Caco-2 (cell line): ENCODE measurements at regions not wholly inside any gene's neighbourhood (a gene's known extent, or its start where the extent isn't known, plus 50 kb on each side); places are given as distances from the start of the nearest gene placed in this dataset.
A peak's percentile ranks its signal among the peaks of the same experiment; 100 is the strongest.

ENCODE experiments used
- BruUV-seq: library from RNA; stranded (reverse); fragments of 400-500 nt; replicated peaks from 2 replicates; lab custom pipeline; 2021; lab: Mats Ljungman, UMichigan
- CTCF ChIA-PET: fragments of 300-600 bp; sonication (Branson Sonifier 250); formaldehyde crosslinking; loops from one replicate; lab custom pipeline; 2022; ENCODE audit warnings: antibody characterized with exemption; lab: Charles Lee
- POLR2A ChIA-PET: fragments of 300-600 bp; sonication (Branson Sonifier 250); formaldehyde crosslinking; loops from one replicate; lab custom pipeline; 2022; ENCODE audit warnings: antibody characterized with exemption; lab: Charles Lee
- DNase-seq, 2 experiments: peaks; one replicate each; pipeline versions ENCODE4 v3.0.0 to v3.0.0-alpha.2; 2020 to 2022
- H3K27me3 ChIP-seq: replicated peaks from 2 replicates; pipeline ENCODE4 v1.6.0; 2011; ENCODE audit warnings: low read length; ENCODE audit not compliant: control insufficient read depth, insufficient read depth
- H3K36me3 ChIP-seq: 2 replicates; pipeline ENCODE4 v1.5.1; 2011; ENCODE audit warnings: low read length; ENCODE audit not compliant: control insufficient read depth, insufficient read depth
- H3K4me1 ChIP-seq: fragments of 250-450 bp; sonication (Bioruptor Pico); 2 replicates; pipeline ENCODE4 v1.5.1; 2020; ENCODE audit warnings: mild to moderate bottlenecking
- H3K4me3 ChIP-seq: 2 replicates; pipeline ENCODE4 v1.5.1; 2011; ENCODE audit warnings: low read depth, mild to moderate bottlenecking, control low read depth, low read length
- H3K9me3 ChIP-seq: fragments of 250-450 bp; sonication (Bioruptor Pico); 2 replicates; pipeline ENCODE4 v1.5.1; 2020; ENCODE audit warnings: mild to moderate bottlenecking, moderate library complexity
- H3K27ac Mint-ChIP-seq: one replicate; pipeline ENCODE4 v1.8.0; 2022; ENCODE audit warnings: mixed read lengths; ENCODE audit not compliant: unreplicated experiment
- H3K27me3 Mint-ChIP-seq: one replicate; pipeline ENCODE4 v1.8.0; 2022; ENCODE audit warnings: mixed read lengths; ENCODE audit not compliant: insufficient read depth, unreplicated experiment
- H3K36me3 Mint-ChIP-seq: one replicate; pipeline ENCODE4 v1.8.0; 2022; ENCODE audit warnings: mild to moderate bottlenecking, mixed read lengths; ENCODE audit not compliant: insufficient read depth, unreplicated experiment
- H3K4me1 Mint-ChIP-seq: one replicate; pipeline ENCODE4 v1.8.0; 2022; ENCODE audit warnings: low read depth, mixed read lengths; ENCODE audit not compliant: unreplicated experiment
- H3K4me3 Mint-ChIP-seq: one replicate; pipeline ENCODE4 v1.8.0; 2022; ENCODE audit warnings: mild to moderate bottlenecking, moderate library complexity, mixed read lengths; ENCODE audit not compliant: unreplicated experiment
- H3K9me3 Mint-ChIP-seq: one replicate; pipeline ENCODE4 v1.8.0; 2022; ENCODE audit warnings: mixed read lengths; ENCODE audit not compliant: unreplicated experiment
- intact Hi-C: fragments of 100-400 bp; cut with micrococcal nuclease; formaldehyde crosslinking; loops from one replicate; pipeline ENCODE4 v1.10.0; 2022; ENCODE audit not compliant: unreplicated experiment
- TF ChIP-seq, protein P1 (sequence below), 2 experiments: fragments of 200-600 bp in 1 of 2; IDR thresholded peaks; 1 replicate in 1 of 2; 2 replicates in 1 of 2; pipeline versions ENCODE4 v1.5.1 to v1.8.0; 2011 to 2022; ENCODE audit warnings: antibody characterized with exemption in 1 of 2, control low read depth in 1 of 2, inconsistent platforms in 1 of 2, low read depth in 1 of 2, low read length in 1 of 2, mild to moderate bottlenecking in 1 of 2, moderate library complexity in 1 of 2; ENCODE audit not compliant: insufficient read depth in 1 of 2, severe bottlenecking in 1 of 2, unreplicated experiment in 1 of 2

- Mint-ChIP-seq H3K4me1 (no peaks in the 10 kb centered on the region), H3K27me3 (no peaks in the 10 kb centered on the region), H3K9me3 (peaks cover 9% of the 10 kb centered on the region), H3K4me3 (no peak overlapping the region), H3K36me3 (no peaks in the 10 kb centered on the region), H3K27ac (no peak overlapping the region)
- Histone ChIP-seq H3K4me3 (no peak overlapping the region), H3K4me1 (no peaks in the 10 kb centered on the region), H3K27me3 (no peaks in the 10 kb centered on the region), H3K9me3 (no peaks in the 10 kb centered on the region), H3K36me3 (no peaks in the 10 kb centered on the region)
- POLR2A ChIA-PET = no interaction called here
- CTCF ChIA-PET = no interaction called here
- TF ChIP-seq, protein P1, sequence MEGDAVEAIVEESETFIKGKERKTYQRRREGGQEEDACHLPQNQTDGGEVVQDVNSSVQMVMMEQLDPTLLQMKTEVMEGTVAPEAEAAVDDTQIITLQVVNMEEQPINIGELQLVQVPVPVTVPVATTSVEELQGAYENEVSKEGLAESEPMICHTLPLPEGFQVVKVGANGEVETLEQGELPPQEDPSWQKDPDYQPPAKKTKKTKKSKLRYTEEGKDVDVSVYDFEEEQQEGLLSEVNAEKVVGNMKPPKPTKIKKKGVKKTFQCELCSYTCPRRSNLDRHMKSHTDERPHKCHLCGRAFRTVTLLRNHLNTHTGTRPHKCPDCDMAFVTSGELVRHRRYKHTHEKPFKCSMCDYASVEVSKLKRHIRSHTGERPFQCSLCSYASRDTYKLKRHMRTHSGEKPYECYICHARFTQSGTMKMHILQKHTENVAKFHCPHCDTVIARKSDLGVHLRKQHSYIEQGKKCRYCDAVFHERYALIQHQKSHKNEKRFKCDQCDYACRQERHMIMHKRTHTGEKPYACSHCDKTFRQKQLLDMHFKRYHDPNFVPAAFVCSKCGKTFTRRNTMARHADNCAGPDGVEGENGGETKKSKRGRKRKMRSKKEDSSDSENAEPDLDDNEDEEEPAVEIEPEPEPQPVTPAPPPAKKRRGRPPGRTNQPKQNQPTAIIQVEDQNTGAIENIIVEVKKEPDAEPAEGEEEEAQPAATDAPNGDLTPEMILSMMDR (IDR thresholded peaks at IDR 0.05; ENCODE audit: insufficient read depth in 1 of 2, low read depth in 1 of 2, low read length in 1 of 2, severe bottlenecking in 1 of 2, unreplicated experiment in 1 of 2) = no peak
- no TSS peak for BruUV-seq
- intact Hi-C loops = no loop called here
- peak in 1 of 2 experiments; percentile 24 for DNase-seq
Observed at GRCh38 chr6:170102582-170103481, 188.0 kb downstream of the DLL1 start.

DNA sequence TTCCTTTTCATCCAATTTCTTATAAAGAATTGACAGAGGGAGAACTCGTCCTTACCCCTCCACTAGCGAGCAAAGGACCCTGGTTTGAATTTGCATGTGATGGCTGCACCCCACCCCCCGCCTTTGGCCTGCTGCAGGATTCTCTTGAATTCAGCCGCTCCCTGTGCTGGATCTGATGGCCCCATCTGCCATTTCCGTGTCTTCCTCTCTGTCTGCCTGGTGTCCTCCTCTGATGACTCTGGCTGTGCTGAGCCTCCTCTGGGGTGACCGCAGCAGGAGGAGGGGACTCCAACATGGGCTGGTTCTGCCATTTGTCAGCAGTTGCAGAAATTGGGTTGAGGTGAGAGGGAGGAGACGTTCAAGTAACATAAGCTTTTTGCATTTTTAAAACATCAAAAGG is 188.8 kb downstream of the DLL1 start:
- TF ChIP-seq, protein P1 (IDR thresholded peaks at IDR 0.05; ENCODE audit: insufficient read depth in 1 of 2, low read depth in 1 of 2, low read length in 1 of 2, severe bottlenecking in 1 of 2, unreplicated experiment in 1 of 2) = no peak
- Histone ChIP-seq H3K36me3 (no peaks in the 10 kb centered on the region), H3K9me3 (no peaks in the 10 kb centered on the region), H3K4me1 (no peaks in the 10 kb centered on the region), H3K27me3 (no peaks in the 10 kb centered on the region), H3K4me3 (no peak overlapping the region)
- POLR2A ChIA-PET = no interaction called here
- Mint-ChIP-seq H3K27ac (no peak overlapping the region), H3K36me3 (no peaks in the 10 kb centered on the region), H3K9me3 (peaks cover 9% of the 10 kb centered on the region), H3K27me3 (no peaks in the 10 kb centered on the region), H3K4me1 (no peaks in the 10 kb centered on the region), H3K4me3 (no peak overlapping the region)
- no peak for DNase-seq
- CTCF ChIA-PET = no interaction called here
- BruUV-seq = no TSS peak
- intact Hi-C loops = no loop called here

DNA sequence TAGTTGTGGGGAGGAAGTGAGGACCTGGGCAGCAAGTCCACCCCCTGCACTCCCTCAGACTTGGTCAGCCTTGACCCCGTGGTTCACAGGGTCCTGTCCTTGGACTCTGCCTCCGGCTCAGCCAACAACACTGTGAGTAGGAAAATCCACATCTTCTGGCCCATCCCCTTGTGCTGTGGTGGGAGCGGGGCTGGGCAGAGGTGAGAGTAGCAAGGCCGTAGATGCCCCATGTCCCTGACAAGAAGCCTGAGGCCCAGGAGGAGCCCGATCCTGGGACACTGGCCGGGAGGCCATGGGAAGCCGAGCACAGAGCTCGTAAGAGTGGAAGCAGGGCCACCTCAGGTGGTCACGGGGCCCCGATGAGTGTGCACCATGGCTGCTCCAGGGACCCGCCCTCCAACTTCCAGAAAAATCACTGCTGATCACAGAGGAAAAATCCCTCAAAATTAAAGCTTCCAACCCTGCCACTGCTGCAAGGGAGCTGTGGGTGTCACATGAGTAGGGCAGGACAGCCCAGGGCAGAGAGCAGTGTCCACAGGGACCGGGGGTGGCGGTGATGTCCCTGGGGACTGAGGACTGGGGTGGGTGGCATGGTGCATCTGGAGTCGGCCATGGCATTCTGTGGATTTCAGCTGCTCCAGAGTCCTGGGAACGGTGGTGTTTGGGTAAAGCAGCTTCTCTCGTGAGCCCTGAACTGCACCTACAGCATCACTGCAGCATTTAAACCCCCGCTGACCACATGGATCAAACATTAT is 189.4 kb downstream of the DLL1 start:
- peaks cover 2% of the 10 kb centered on the region for H3K4me1 Mint-ChIP-seq
- BruUV-seq = no TSS peak
- no peaks in the 10 kb centered on the region for H3K27me3 ChIP-seq
- H3K36me3 ChIP-seq = no peaks in the 10 kb centered on the region
- intact Hi-C loops = no loop called here
- TF ChIP-seq, protein P1 (IDR thresholded peaks at IDR 0.05; ENCODE audit: insufficient read depth in 1 of 2, low read depth in 1 of 2, low read length in 1 of 2, severe bottlenecking in 1 of 2, unreplicated experiment in 1 of 2) = no peak
- CTCF ChIA-PET = no interaction called here
- H3K9me3 Mint-ChIP-seq = peaks cover 9% of the 10 kb centered on the region
- no peaks in the 10 kb centered on the region for H3K36me3 Mint-ChIP-seq
- DNase-seq = no peak
- POLR2A ChIA-PET = no interaction called here
- no peaks in the 10 kb centered on the region for H3K4me1 ChIP-seq
- no peaks in the 10 kb centered on the region for H3K9me3 ChIP-seq
- H3K4me3 ChIP-seq = no peak overlapping the region
- H3K4me3 Mint-ChIP-seq = no peak overlapping the region
- no peak overlapping the region for H3K27ac Mint-ChIP-seq
- no peaks in the 10 kb centered on the region for H3K27me3 Mint-ChIP-seq
